Activated CD4-positive, alpha-beta T cell treated with anti-CD3 and anti-CD28 coated beads for 48 hours (primary cell): ENCODE measurements at regions not wholly inside any gene's neighbourhood (a gene's known extent, or its start where the extent isn't known, plus 50 kb on each side); places are given as distances from the start of the nearest gene placed in this dataset.

Experiments used
- DNase-seq: peaks from one replicate; pipeline ENCODE4 v3.0.0-alpha.2; 2020

GRCh38 chr7:91644256-91644655 lies 236.2 kb downstream of the MTERF1 start:
- DNase-seq = no peak

GRCh38 chr7:91645542-91645941 lies 235.0 kb downstream of the MTERF1 start:
- DNase-seq = no peak

GRCh38 chr7:91651986-91652385 lies 228.5 kb downstream of the MTERF1 start:
- DNase-seq = no peak

- no peak for DNase-seq
Observed at GRCh38 chr7:91653286-91653685, 227.2 kb downstream of the MTERF1 start.

- no peak for DNase-seq
Observed at GRCh38 chr7:91655656-91656055, 224.8 kb downstream of the MTERF1 start.

GRCh38 chr7:91656541-91657482 lies 223.7 kb downstream of the MTERF1 start:
- DNase-seq = no peak

GRCh38 chr7:91657483-91658071 lies 222.9 kb downstream of the MTERF1 start:
- DNase-seq = no peak

- DNase-seq = no peak
Observed at GRCh38 chr7:91659096-91659495, 221.4 kb downstream of the MTERF1 start.

- no peak for DNase-seq
Observed at GRCh38 chr7:91660734-91661356, 219.7 kb downstream of the MTERF1 start.

- no peak for DNase-seq
Observed at GRCh38 chr7:91661727-91662126, 218.8 kb downstream of the MTERF1 start.

- no peak for DNase-seq
Observed at GRCh38 chr7:91668217-91668616, 212.3 kb downstream of the MTERF1 start.

- DNase-seq = no peak
Observed at GRCh38 chr7:91671245-91671644, 209.3 kb downstream of the MTERF1 start.

GRCh38 chr7:91674470-91674869 lies 206.0 kb downstream of the MTERF1 start:
- DNase-seq = no peak

- DNase-seq = no peak
Observed at GRCh38 chr7:91681718-91682117, 198.8 kb downstream of the MTERF1 start.

- no peak for DNase-seq
Observed at GRCh38 chr7:91683823-91684222, 196.7 kb downstream of the MTERF1 start.

- no peak for DNase-seq
Observed at GRCh38 chr7:91685544-91685943, 195.0 kb downstream of the MTERF1 start.

- DNase-seq = no peak
Observed at GRCh38 chr7:91690541-91691070, 189.9 kb downstream of the MTERF1 start.

GRCh38 chr7:91691865-91692264 lies 188.6 kb downstream of the MTERF1 start:
- DNase-seq = no peak

GRCh38 chr7:91692800-91693199 lies 187.7 kb downstream of the MTERF1 start:
- DNase-seq = no peak

GRCh38 chr7:91694351-91694841 lies 186.1 kb downstream of the MTERF1 start:
- no peak for DNase-seq

GRCh38 chr7:91710881-91711280 lies 169.6 kb downstream of the MTERF1 start:
- no peak for DNase-seq

- DNase-seq = no peak
Observed at GRCh38 chr7:91713669-91714068, 166.8 kb downstream of the MTERF1 start.

GRCh38 chr7:91717681-91718470 lies 162.6 kb downstream of the MTERF1 start:
- no peak for DNase-seq
